GM21526 (cell line): ENCODE measurements at regions not wholly inside any gene's neighbourhood (a gene's known extent, or its start where the extent isn't known, plus 50 kb on each side); places are given as distances from the start of the nearest gene placed in this dataset.

Experiments
- ATAC-seq: cut with Tn5 transposase; IDR thresholded peaks from one replicate; pipeline ENCODE4 v1.9.1; 2021; ENCODE audit warnings: moderate library complexity; ENCODE audit not compliant: unreplicated experiment, low FRiP score

GRCh38 chr11:122293296-122294023 lies 177.4 kb upstream of the BLID start:
- no peak for ATAC-seq

- ATAC-seq: no peak
Measured at GRCh38 chr11:122287401-122287800, 171.4 kb upstream of the BLID start.

- no peak for ATAC-seq
Measured at GRCh38 chr11:122285070-122285988, 169.3 kb upstream of the BLID start.

- no peak for ATAC-seq
Measured at GRCh38 chr11:122280870-122281269, 164.9 kb upstream of the BLID start.

GRCh38 chr11:122279194-122279593 lies 163.2 kb upstream of the BLID start:
- ATAC-seq: no peak

GRCh38 chr11:122277493-122277892 lies 161.5 kb upstream of the BLID start:
- ATAC-seq: no peak

- no peak for ATAC-seq
Measured at GRCh38 chr11:122276221-122276620, 160.2 kb upstream of the BLID start.

GRCh38 chr11:122275508-122275907 lies 159.5 kb upstream of the BLID start:
- ATAC-seq: no peak

- no peak for ATAC-seq
Measured at GRCh38 chr11:122273476-122274191, 157.6 kb upstream of the BLID start.

- no peak for ATAC-seq
Measured at GRCh38 chr11:122271745-122272144, 155.7 kb upstream of the BLID start.

- ATAC-seq: no peak
Measured at GRCh38 chr11:122271137-122271536, 155.1 kb upstream of the BLID start.

GRCh38 chr11:122270535-122270934 lies 154.5 kb upstream of the BLID start:
- ATAC-seq: no peak

GRCh38 chr11:122269824-122270223 lies 153.8 kb upstream of the BLID start:
- no peak for ATAC-seq

GRCh38 chr11:122268601-122269130 lies 152.7 kb upstream of the BLID start:
- no peak for ATAC-seq

- no peak for ATAC-seq
Measured at GRCh38 chr11:122267602-122268001, 151.6 kb upstream of the BLID start.

GRCh38 chr11:122265981-122266380 lies 150.0 kb upstream of the BLID start:
- no peak for ATAC-seq

- ATAC-seq: no peak
Measured at GRCh38 chr11:122264121-122264520, 148.1 kb upstream of the BLID start.

- ATAC-seq: no peak
Measured at GRCh38 chr11:122261546-122261945, 145.5 kb upstream of the BLID start.

- no peak for ATAC-seq
Measured at GRCh38 chr11:122259195-122259821, 143.3 kb upstream of the BLID start.

GRCh38 chr11:122258446-122259194 lies 142.6 kb upstream of the BLID start:
- ATAC-seq: no peak
